Right ventricle myocardium inferior (tissue), 1 donor: ENCODE measurements at regions not wholly inside any gene's neighbourhood (a gene's known extent, or its start where the extent isn't known, plus 50 kb on each side); places are given as distances from the start of the nearest gene placed in this dataset.

Experiments used
- ATAC-seq: fragments of 200-7000 bp; cut with Tn5 transposase; one replicate; pipeline ENCODE4 v1.9.1; 2020; ENCODE audit warnings: mild to moderate bottlenecking, moderate library complexity
- DNase-seq: peaks from one replicate; pipeline ENCODE4 v3.0.0; 2021; ENCODE audit errors: missing footprints
- intact Hi-C: fragments of 100-400 bp; cut with DNase I; formaldehyde crosslinking; loops from one replicate; pipeline ENCODE4 v1.11.0; 2022
- donor health status: DM: no; HTN: yes; CAD: no; lungs with severe emphysema.

- no peak for ATAC-seq
- intact Hi-C loops: loop anchor here (5.0 kb wide), 1 partner anchor 169 kb away; no protein-coding TSS in a partner anchor
- no peak for DNase-seq
Measured at GRCh38 chr5:145708169-145708568, 127.0 kb downstream of the PRELID2 start.

DNA sequence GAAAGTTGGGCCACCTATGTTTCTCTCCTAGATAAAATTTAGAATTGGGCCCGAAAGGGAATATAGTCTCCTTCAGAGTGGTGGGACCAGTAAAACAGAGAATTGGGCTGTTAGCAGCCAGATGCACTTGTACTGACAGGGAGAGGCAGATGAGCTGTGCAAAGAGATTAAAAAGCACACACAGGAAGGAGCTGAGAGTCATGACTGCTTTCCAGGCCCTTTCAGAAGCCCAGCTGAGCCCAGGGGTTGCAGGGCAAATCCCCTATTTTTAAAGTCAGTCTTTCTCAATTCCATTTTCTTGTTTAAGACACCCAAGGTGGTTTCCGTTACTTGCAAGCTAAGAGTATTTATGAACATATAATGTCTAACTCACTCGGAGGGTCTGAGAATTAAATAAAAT is 130.4 kb downstream of the PRELID2 start:
- DNase-seq (no peak), ATAC-seq (no peak)
- intact Hi-C loops: loop anchor here (5.0 kb wide), 1 partner anchor 173 kb away; no protein-coding TSS in a partner anchor

- intact Hi-C loops: no loop called here
- ATAC-seq (no peak), DNase-seq (no peak)
Measured at GRCh38 chr5:145703856-145704255, 131.3 kb downstream of the PRELID2 start.

DNA sequence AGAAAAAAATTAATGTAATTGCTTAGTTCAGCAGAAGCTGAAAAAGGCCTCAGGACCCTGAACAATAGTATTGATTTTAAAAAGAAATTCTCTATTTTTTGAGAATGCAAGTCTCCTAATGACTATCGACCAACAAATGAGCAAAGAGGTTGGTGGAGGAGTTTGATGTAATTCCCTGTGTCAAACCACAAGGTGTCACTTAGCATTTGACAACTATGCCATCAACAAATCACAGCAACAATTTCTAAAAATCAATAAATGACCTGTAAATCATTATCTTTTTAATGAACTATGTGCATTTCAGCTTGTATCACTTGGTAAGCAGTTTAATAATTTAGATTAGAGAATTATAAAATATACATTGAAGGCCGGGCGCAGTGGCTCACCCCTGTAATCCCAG is 133.7 kb downstream of the PRELID2 start:
- intact Hi-C loops: no loop called here
- ATAC-seq (no peak), DNase-seq (no peak)

GRCh38 chr5:145699846-145700245 is 135.3 kb downstream of the PRELID2 start:
- no peak for ATAC-seq
- DNase-seq: no peak
- intact Hi-C loops: loop anchor here (5.0 kb wide), 1 partner anchor 347 kb away; no protein-coding TSS in a partner anchor

- intact Hi-C loops: loop anchor here (5.0 kb wide), 1 partner anchor 350 kb away; no protein-coding TSS in a partner anchor
- DNase-seq: no peak
- no peak for ATAC-seq
Measured at GRCh38 chr5:145697251-145697990, 137.7 kb downstream of the PRELID2 start.

DNA sequence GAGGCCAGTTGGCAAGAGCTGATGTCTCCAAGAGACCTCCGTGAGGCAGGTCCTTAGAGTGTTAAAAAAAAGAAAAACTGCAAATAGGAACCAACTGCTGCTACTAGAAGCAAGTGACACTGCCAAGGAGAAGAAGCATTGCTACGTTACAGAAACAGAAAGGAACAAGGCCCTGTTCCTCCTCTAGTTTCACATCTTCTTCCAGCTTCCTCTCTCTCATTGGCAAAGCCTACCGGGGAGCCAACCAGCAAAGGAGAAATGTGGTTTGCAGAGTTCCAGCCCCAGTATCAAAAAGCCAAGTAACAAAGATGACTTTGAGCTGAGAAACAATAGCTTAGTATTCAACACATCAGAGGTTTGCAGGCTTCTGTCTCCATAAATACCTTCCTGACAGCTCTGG is 145.9 kb downstream of the PRELID2 start:
- peak; percentile 35 for ATAC-seq
- no peak for DNase-seq
- intact Hi-C loops: loop anchor here (10.0 kb wide), 1 partner anchor 136 kb away; no protein-coding TSS in a partner anchor

- DNase-seq (no peak), ATAC-seq (no peak)
- intact Hi-C loops: loop anchor here (10.0 kb wide), 1 partner anchor 137 kb away; no protein-coding TSS in a partner anchor
Measured at GRCh38 chr5:145687943-145688342, 147.2 kb downstream of the PRELID2 start.

DNA sequence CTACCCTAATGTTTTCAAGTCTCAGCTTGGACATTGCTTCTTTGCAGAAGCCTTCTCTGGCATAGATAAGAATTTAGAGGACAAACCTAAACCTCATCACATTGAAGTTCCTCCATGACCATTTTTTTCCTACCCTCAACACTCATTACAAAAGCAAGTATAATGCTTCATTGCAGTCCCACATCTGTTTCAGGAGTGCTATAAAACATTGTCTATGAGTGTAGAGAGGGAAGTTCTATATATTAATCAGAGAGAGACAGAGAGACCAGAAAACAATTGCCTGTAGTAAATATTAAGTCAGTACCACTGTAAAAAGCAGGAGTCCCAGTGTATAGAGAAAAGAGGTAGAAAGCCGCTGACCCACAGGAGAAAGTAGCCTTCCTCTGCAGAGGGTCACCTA is 149.7 kb downstream of the PRELID2 start:
- no peak for DNase-seq
- ATAC-seq: no peak
- intact Hi-C loops: loop anchor here (10.0 kb wide), 1 partner anchor 139 kb away; no protein-coding TSS in a partner anchor

DNA sequence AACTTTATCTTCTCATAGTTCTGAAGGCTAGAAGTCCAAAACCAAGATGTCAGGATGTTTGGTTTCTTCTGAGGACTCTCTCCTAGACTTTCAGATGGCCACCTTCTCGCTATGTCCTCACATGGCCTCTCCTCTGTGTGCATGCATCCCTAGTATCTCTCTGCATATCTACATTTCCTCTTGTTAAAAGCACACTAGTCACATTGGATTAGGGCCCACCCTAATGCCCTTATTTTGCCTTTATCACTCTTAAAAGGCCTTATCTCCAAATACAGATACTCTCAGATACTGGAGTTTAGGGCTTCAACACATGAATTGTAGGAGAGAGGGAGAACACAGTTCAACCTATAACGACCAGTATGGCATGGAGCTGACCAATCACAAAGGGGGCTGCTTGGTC is 151.7 kb downstream of the PRELID2 start:
- intact Hi-C loops: loop anchor here (5.0 to 10.0 kb wide), 2 partner anchors 141 to 364 kb away; no protein-coding TSS in a partner anchor
- ATAC-seq (no peak), DNase-seq (no peak)

GRCh38 chr5:145682197-145682899 is 152.8 kb downstream of the PRELID2 start:
- DNase-seq: no peak
- ATAC-seq: no peak
- intact Hi-C loops: loop anchor here (5.0 to 10.0 kb wide), 2 partner anchors 142 to 365 kb away; no protein-coding TSS in a partner anchor

DNA sequence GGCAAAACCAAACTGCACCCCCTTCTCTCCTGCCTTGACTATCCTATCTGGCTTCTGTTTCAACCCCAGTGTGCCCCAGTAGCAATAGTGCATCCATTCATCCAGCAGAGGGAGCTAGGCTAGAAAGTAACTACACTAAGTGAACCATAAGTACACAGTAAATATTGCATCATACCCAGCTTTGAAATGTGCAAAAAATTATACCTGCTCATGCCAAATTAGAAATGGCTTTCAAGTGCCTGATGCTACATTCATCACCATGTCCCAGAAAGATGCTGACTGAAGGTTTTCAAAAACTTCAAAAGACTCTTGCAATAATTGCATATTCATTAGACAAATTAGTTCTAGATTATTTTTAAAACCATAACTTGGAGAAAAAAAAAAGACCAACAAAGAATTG is 153.5 kb downstream of the PRELID2 start:
- intact Hi-C loops: loop anchor here (5.0 to 10.0 kb wide), 2 partner anchors 143 to 366 kb away; no protein-coding TSS in a partner anchor
- ATAC-seq (peak; percentile 70), DNase-seq (no peak)

DNA sequence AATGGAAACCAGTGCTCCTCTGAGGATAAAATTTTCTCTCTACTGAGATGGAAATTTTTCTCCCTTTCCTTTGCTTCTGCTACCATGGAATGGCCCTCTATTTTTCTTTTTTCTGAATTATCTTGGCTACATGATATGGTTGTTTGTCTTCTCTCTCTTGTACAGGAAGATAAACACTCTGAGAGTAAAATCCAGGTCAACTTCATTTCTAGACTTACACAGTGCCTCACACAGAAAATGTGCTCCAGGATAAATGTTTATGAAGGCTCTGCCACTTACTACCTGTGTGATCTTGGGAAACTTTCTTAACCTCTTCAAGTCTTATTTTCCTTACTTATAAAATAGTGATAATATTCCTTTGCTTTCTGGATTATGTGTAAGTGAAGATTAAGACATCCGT is 153.9 kb downstream of the PRELID2 start:
- intact Hi-C loops: loop anchor here (5.0 to 10.0 kb wide), 2 partner anchors 144 to 366 kb away; no protein-coding TSS in a partner anchor
- no peak for DNase-seq
- no peak for ATAC-seq

DNA sequence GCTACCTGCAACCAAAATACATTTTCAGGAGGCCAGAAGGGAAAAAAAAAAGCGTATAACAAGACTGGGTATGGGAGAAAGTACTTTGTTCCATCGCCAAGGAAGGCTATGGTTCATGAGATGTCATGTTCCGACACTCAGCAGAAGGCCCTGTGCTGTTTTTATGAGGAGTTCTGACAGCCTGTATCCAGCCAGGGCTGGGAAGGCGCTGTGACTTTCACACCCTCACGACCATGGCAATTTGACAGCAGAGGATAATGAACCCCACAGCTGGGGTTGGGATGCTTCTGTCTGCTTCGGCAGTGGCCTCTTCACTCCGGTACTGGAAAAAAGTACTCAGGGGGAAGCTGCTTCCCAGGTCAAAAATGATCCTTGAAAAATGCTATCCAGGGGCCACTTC is 154.4 kb downstream of the PRELID2 start:
- ATAC-seq (peak; percentile 90), DNase-seq (no peak)
- intact Hi-C loops: loop anchor here (5.0 to 10.0 kb wide), 2 partner anchors 144 to 367 kb away; no protein-coding TSS in a partner anchor

DNA sequence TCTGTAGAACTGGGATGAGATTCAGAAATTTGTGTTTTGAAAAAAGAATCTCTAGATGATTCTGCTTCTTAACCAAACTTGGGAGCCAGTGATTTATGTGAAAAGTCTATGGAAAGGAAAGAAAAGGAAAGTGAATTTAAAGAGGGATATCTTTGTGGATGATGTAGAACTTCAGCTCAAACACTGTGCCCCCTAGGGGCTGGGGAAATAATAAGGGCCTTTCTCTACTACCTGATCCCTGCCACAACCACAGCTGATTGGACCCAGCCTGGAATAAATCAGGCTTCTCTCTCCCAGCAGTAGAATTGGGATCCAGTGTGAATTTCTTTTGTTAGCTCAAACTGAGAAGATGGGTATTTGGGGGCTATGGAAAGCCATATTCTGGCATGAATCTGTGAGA is 155.0 kb downstream of the PRELID2 start:
- intact Hi-C loops: loop anchor here (5.0 to 10.0 kb wide), 2 partner anchors 145 to 367 kb away; no protein-coding TSS in a partner anchor
- ATAC-seq (no peak), DNase-seq (no peak)

DNA sequence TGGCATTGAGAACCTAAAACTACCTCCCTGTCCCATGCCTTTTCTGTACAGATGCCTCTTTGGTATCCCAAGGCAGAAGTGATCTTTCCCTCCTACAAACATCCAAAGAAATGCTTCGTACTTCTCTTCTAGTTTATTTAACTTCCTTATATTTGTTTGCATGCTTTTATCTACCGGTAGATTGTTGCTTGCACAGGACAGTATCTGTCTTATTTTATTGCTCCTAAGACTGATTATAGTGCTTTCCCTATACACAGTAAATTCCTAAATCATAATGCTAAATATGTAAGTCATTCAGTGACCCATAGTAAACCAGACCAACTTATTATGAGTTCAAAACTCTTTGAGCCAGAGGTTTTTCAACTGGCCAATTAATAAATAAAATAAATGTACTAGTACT is 156.9 kb downstream of the PRELID2 start:
- no peak for ATAC-seq
- no peak for DNase-seq
- intact Hi-C loops: no loop called here

- intact Hi-C loops: no loop called here
- ATAC-seq: no peak
- no peak for DNase-seq
Measured at GRCh38 chr5:145673786-145674185, 161.4 kb downstream of the PRELID2 start.

DNA sequence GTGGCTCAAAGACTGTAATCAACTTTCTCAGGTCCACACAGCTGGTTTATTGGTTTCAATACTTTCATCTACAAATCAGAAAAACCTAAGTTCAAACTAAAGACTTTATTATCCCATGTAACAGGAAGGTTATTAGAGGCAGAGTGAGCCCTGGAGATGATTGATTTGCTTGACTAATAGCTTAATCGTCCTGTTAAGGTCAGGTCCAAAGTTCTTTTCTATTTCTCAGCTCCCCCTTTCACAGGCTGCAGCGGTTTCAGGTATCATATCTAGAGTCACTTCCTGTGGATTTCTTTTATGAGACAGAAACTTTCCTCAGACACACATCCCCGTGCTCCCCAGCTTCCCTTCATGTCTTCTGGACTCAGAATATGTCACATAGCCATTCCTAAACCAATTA is 166.4 kb downstream of the PRELID2 start:
- ATAC-seq (no peak), DNase-seq (no peak)
- intact Hi-C loops: no loop called here

- DNase-seq (no peak), ATAC-seq (no peak)
- intact Hi-C loops: no loop called here
Measured at GRCh38 chr5:145667742-145668141, 167.4 kb downstream of the PRELID2 start.

GRCh38 chr5:145666591-145666990 is 168.6 kb downstream of the PRELID2 start:
- intact Hi-C loops: no loop called here
- DNase-seq (no peak), ATAC-seq (no peak)
